ENCODE measurements at regions not wholly inside any gene's neighbourhood (a gene's known extent, or its start where the extent isn't known, plus 50 kb on each side); places are given as distances from the start of the nearest gene placed in this dataset.

GRCh38 chr4:156190615-156191014 lies 236.9 kb upstream of the CTSO start:
- WGBS, 2 donors = 72 to 86% methylated on average over 1 of the region's 1 CpG
- Histone ChIP-seq H3K4me1 (no peaks in the 10 kb centered on the region), H3K27ac (no peak overlapping the region), H3K9me3 (no peaks in the 10 kb centered on the region), H3K27me3 (no peaks in the 10 kb centered on the region), H3K36me3 (no peaks in the 10 kb centered on the region), H3K4me3 (no peak overlapping the region)
- TF ChIP-seq EP300 (IDR thresholded peaks at IDR 0.05) (no peak), CTCF (IDR thresholded peaks at IDR 0.05) (no peak), POLR2A (IDR thresholded peaks at IDR 0.05) (no peak)
- DNase-seq (ENCODE audit: low spot score in 2 of 2) = no peak

- Histone ChIP-seq H3K27ac (no peak overlapping the region), H3K9me3 (no peaks in the 10 kb centered on the region), H3K27me3 (no peaks in the 10 kb centered on the region), H3K4me1 (no peaks in the 10 kb centered on the region), H3K36me3 (no peaks in the 10 kb centered on the region), H3K4me3 (no peak overlapping the region)
- DNase-seq (ENCODE audit: low spot score in 2 of 2) = no peak
- WGBS, 2 donors = 95 to 97% methylated on average over 1 of the region's 1 CpG
- TF ChIP-seq CTCF (IDR thresholded peaks at IDR 0.05) (no peak), EP300 (IDR thresholded peaks at IDR 0.05) (no peak), POLR2A (IDR thresholded peaks at IDR 0.05) (no peak)
These were observed 234.9 kb upstream of the CTSO start for GRCh38 chr4:156188596-156188995.

GRCh38 chr4:156186111-156186510 lies 232.4 kb upstream of the CTSO start:
- no peak for DNase-seq (ENCODE audit: low spot score in 2 of 2)
- H3K36me3 ChIP-seq = no peaks in the 10 kb centered on the region
- no peaks in the 10 kb centered on the region for H3K9me3 ChIP-seq
- H3K4me1 ChIP-seq = no peaks in the 10 kb centered on the region
- no peak overlapping the region for H3K4me3 ChIP-seq
- TF ChIP-seq POLR2A (IDR thresholded peaks at IDR 0.05) = no peak
- no peak for TF ChIP-seq EP300 (IDR thresholded peaks at IDR 0.05)
- TF ChIP-seq CTCF (IDR thresholded peaks at IDR 0.05) = no peak
- 34 to 47% methylated on average over 1 of the region's 1 CpG for WGBS, 2 donors
- H3K27me3 ChIP-seq = no peaks in the 10 kb centered on the region
- H3K27ac ChIP-seq = no peak overlapping the region

- Histone ChIP-seq H3K27ac (no peak overlapping the region), H3K36me3 (no peaks in the 10 kb centered on the region), H3K4me1 (no peaks in the 10 kb centered on the region), H3K4me3 (no peak overlapping the region), H3K27me3 (no peaks in the 10 kb centered on the region), H3K9me3 (no peaks in the 10 kb centered on the region)
- TF ChIP-seq EP300 (IDR thresholded peaks at IDR 0.05) (no peak), POLR2A (IDR thresholded peaks at IDR 0.05) (no peak), CTCF (IDR thresholded peaks at IDR 0.05) (no peak)
- no peak for DNase-seq (ENCODE audit: low spot score in 2 of 2)
- WGBS, 2 donors = 84 to 87% methylated on average over 4 of the region's 4 CpGs
These were observed 231.9 kb upstream of the CTSO start for GRCh38 chr4:156185514-156186055.

- H3K36me3 ChIP-seq = no peaks in the 10 kb centered on the region
- WGBS, 2 donors = 51 to 53% methylated on average over 1 of the region's 1 CpG
- H3K4me3 ChIP-seq = no peak overlapping the region
- no peaks in the 10 kb centered on the region for H3K4me1 ChIP-seq
- DNase-seq (ENCODE audit: low spot score in 2 of 2) = no peak
- no peaks in the 10 kb centered on the region for H3K27me3 ChIP-seq
- H3K9me3 ChIP-seq = no peaks in the 10 kb centered on the region
- TF ChIP-seq POLR2A (IDR thresholded peaks at IDR 0.05) = no peak
- no peak for TF ChIP-seq CTCF (IDR thresholded peaks at IDR 0.05)
- TF ChIP-seq EP300 (IDR thresholded peaks at IDR 0.05) = no peak
- H3K27ac ChIP-seq = no peak overlapping the region
These were observed 228.6 kb upstream of the CTSO start for GRCh38 chr4:156182269-156182668.
